ENCODE measurements at regions not wholly inside any gene's neighbourhood (a gene's known extent, or its start where the extent isn't known, plus 50 kb on each side); places are given as distances from the start of the nearest gene placed in this dataset.

DNA sequence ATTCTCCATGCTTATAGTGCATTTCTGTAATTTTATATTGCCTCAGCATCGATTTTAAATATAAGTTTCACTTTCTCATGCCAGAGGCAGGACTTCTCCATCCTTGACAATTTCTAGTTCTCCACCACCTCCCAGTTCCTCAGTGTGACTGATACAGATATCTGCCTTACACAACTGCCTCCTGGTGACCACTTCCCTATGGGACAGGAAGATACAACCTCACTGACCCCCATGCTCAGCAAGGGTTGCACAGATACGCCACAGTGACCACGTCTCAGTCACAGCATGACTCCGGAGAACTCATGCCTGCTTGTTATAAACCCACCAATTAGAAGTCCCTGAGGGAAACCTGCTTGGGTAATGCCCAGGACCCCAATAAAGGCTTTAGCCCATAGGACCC is 284.0 kb upstream of the MC4R start:
- no peak for TF ChIP-seq POLR2A (IDR thresholded peaks at IDR 0.05)
- TF ChIP-seq, protein P1, sequence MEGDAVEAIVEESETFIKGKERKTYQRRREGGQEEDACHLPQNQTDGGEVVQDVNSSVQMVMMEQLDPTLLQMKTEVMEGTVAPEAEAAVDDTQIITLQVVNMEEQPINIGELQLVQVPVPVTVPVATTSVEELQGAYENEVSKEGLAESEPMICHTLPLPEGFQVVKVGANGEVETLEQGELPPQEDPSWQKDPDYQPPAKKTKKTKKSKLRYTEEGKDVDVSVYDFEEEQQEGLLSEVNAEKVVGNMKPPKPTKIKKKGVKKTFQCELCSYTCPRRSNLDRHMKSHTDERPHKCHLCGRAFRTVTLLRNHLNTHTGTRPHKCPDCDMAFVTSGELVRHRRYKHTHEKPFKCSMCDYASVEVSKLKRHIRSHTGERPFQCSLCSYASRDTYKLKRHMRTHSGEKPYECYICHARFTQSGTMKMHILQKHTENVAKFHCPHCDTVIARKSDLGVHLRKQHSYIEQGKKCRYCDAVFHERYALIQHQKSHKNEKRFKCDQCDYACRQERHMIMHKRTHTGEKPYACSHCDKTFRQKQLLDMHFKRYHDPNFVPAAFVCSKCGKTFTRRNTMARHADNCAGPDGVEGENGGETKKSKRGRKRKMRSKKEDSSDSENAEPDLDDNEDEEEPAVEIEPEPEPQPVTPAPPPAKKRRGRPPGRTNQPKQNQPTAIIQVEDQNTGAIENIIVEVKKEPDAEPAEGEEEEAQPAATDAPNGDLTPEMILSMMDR (IDR thresholded peaks at IDR 0.05) = no peak

Data from Peyer's patch (tissue), 4 donors.